Stomach (tissue), 4 donors: ENCODE measurements at regions not wholly inside any gene's neighbourhood (a gene's known extent, or its start where the extent isn't known, plus 50 kb on each side); places are given as distances from the start of the nearest gene placed in this dataset.

Experiments used
- EP300 ChIP-seq: sonication (generic); formaldehyde crosslinking; IDR thresholded peaks from one replicate; pipeline ENCODE4 v1.6.1; 2017; ENCODE audit warnings: antibody characterized with exemption
- POLR2A ChIP-seq, 4 donors: fragments of 450-650 bp; IDR thresholded peaks; one replicate each; pipeline ENCODE4 v1.6.1; 2016; ENCODE audit warnings: antibody characterized with exemption in 4 of 4, control low read depth in 2 of 4, mild to moderate bottlenecking in 1 of 4, moderate library complexity in 1 of 4
- TF ChIP-seq, protein P1 (sequence below), 7 experiments: fragments of 450-650 bp in 4 of 7; fragments of 200-600 bp in 3 of 7; sonication (generic) in 3 of 7; IDR thresholded peaks; one replicate each; pipeline ENCODE4 v1.5.1; 2016 to 2019; ENCODE audit warnings: antibody characterized with exemption in 7 of 7, control low read depth in 2 of 7, mild to moderate bottlenecking in 1 of 7

DNA sequence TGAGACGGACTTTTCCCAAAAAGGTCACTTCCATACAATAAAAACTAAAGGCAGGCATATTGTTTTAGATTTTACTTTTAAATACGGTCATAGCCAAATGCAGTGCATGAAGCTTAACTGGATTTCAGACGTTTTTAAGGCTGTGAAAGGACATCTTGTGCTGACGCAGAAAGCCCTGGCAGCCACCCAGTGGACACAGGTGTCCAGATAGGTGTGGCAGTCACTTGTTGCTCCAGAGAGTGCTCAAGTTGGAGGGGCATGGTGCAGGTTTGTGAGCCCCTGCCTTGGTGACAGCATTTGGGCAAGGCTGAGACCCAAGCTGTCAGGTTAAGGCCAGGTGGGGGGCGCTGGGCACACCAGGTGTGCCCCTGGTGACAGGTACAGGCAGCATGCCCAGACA is 135.8 kb upstream of the TBL1X start:
- TF ChIP-seq, protein P1, sequence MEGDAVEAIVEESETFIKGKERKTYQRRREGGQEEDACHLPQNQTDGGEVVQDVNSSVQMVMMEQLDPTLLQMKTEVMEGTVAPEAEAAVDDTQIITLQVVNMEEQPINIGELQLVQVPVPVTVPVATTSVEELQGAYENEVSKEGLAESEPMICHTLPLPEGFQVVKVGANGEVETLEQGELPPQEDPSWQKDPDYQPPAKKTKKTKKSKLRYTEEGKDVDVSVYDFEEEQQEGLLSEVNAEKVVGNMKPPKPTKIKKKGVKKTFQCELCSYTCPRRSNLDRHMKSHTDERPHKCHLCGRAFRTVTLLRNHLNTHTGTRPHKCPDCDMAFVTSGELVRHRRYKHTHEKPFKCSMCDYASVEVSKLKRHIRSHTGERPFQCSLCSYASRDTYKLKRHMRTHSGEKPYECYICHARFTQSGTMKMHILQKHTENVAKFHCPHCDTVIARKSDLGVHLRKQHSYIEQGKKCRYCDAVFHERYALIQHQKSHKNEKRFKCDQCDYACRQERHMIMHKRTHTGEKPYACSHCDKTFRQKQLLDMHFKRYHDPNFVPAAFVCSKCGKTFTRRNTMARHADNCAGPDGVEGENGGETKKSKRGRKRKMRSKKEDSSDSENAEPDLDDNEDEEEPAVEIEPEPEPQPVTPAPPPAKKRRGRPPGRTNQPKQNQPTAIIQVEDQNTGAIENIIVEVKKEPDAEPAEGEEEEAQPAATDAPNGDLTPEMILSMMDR (IDR thresholded peaks at IDR 0.05): no peak
- TF ChIP-seq EP300 (no peak), POLR2A (IDR thresholded peaks at IDR 0.05) (no peak)
